ENCODE measurements at regions not wholly inside any gene's neighbourhood (a gene's known extent, or its start where the extent isn't known, plus 50 kb on each side); places are given as distances from the start of the nearest gene placed in this dataset.

- H3K27ac ChIP-seq = no peak overlapping the region
- H3K9me2 ChIP-seq (ENCODE audit: insufficient read depth) = no peaks in the 10 kb centered on the region
- H3K79me2 ChIP-seq (ENCODE audit: insufficient read depth) = no peaks in the 10 kb centered on the region
- H3F3A ChIP-seq (ENCODE audit: insufficient read depth) = no peaks in the 10 kb centered on the region
- no peaks in the 10 kb centered on the region for H3K36me3 ChIP-seq (ENCODE audit: low read depth)
- no peak overlapping the region for H3K4me3 ChIP-seq
- 34 to 39% methylated on average over 1 of the region's 1 CpG for WGBS, 2 experiments (ENCODE audit: low coverage in 1 of 2, low lambda C conversion rate in 2 of 2, missing lambda C conversion rate in 2 of 2)
- in situ Hi-C loops (cut with MboI) = no loop called here
- no peak overlapping the region for H3K9ac ChIP-seq
- H3K9me3 ChIP-seq (ENCODE audit: low read depth) = no peaks in the 10 kb centered on the region
- no peak for TF ChIP-seq EZH2phosphoT487 (IDR thresholded peaks at IDR 0.05; ENCODE audit: insufficient read depth, low read depth)
- TF ChIP-seq EZH2 (IDR thresholded peaks at IDR 0.05; ENCODE audit: insufficient read depth, poor library complexity, severe bottlenecking) = no peak
- no peaks in the 10 kb centered on the region for H3K4me1 ChIP-seq (ENCODE audit: insufficient read depth)
- no peak overlapping the region for H3K4me2 ChIP-seq (ENCODE audit: unreplicated experiment)
- no peaks in the 10 kb centered on the region for H3K27me3 ChIP-seq (replicated peaks; ENCODE audit: insufficient read depth)
- H2AFZ ChIP-seq = no peak overlapping the region
- no peak for DNase-seq
- H4K20me1 ChIP-seq (ENCODE audit: insufficient read depth) = no peaks in the 10 kb centered on the region
Observed at GRCh38 chr6:134631398-134631924, 313.5 kb upstream of the SGK1 start.

- no peak overlapping the region for H3K9ac ChIP-seq
- H3K9me3 ChIP-seq (ENCODE audit: low read depth) = no peaks in the 10 kb centered on the region
- no peak overlapping the region for H3K4me2 ChIP-seq (ENCODE audit: unreplicated experiment)
- no peaks in the 10 kb centered on the region for H3K36me3 ChIP-seq (ENCODE audit: low read depth)
- H2AFZ ChIP-seq = no peak overlapping the region
- no peak for DNase-seq
- no peaks in the 10 kb centered on the region for H3K9me2 ChIP-seq (ENCODE audit: insufficient read depth)
- TF ChIP-seq EZH2phosphoT487 (IDR thresholded peaks at IDR 0.05; ENCODE audit: insufficient read depth, low read depth) = no peak
- no peak for TF ChIP-seq EZH2 (IDR thresholded peaks at IDR 0.05; ENCODE audit: insufficient read depth, poor library complexity, severe bottlenecking)
- in situ Hi-C loops (cut with MboI) = no loop called here
- no peaks in the 10 kb centered on the region for H3K79me2 ChIP-seq (ENCODE audit: insufficient read depth)
- no peaks in the 10 kb centered on the region for H3K27me3 ChIP-seq (replicated peaks; ENCODE audit: insufficient read depth)
- no peaks in the 10 kb centered on the region for H3F3A ChIP-seq (ENCODE audit: insufficient read depth)
- H4K20me1 ChIP-seq (ENCODE audit: insufficient read depth) = no peaks in the 10 kb centered on the region
- no peak overlapping the region for H3K27ac ChIP-seq
- H3K4me1 ChIP-seq (ENCODE audit: insufficient read depth) = no peaks in the 10 kb centered on the region
- no peak overlapping the region for H3K4me3 ChIP-seq
- 75% methylated on average over 10 of the region's 10 CpGs for WGBS, 2 experiments (ENCODE audit: low coverage in 1 of 2, low lambda C conversion rate in 2 of 2, missing lambda C conversion rate in 2 of 2)
Observed at GRCh38 chr6:134630508-134631121, 312.7 kb upstream of the SGK1 start.

- H2AFZ ChIP-seq = no peak overlapping the region
- no peak overlapping the region for H3K9ac ChIP-seq
- no peaks in the 10 kb centered on the region for H3K36me3 ChIP-seq (ENCODE audit: low read depth)
- H3K27me3 ChIP-seq (replicated peaks; ENCODE audit: insufficient read depth) = no peaks in the 10 kb centered on the region
- no peaks in the 10 kb centered on the region for H3K79me2 ChIP-seq (ENCODE audit: insufficient read depth)
- no peak overlapping the region for H3K4me3 ChIP-seq
- H3K9me3 ChIP-seq (ENCODE audit: low read depth) = no peaks in the 10 kb centered on the region
- no peak for TF ChIP-seq EZH2phosphoT487 (IDR thresholded peaks at IDR 0.05; ENCODE audit: insufficient read depth, low read depth)
- TF ChIP-seq EZH2 (IDR thresholded peaks at IDR 0.05; ENCODE audit: insufficient read depth, poor library complexity, severe bottlenecking) = no peak
- in situ Hi-C loops (cut with MboI) = no loop called here
- DNase-seq = no peak
- H4K20me1 ChIP-seq (ENCODE audit: insufficient read depth) = no peaks in the 10 kb centered on the region
- no peaks in the 10 kb centered on the region for H3F3A ChIP-seq (ENCODE audit: insufficient read depth)
- no peak overlapping the region for H3K27ac ChIP-seq
- no peaks in the 10 kb centered on the region for H3K4me1 ChIP-seq (ENCODE audit: insufficient read depth)
- WGBS, 2 experiments (ENCODE audit: low coverage in 1 of 2, low lambda C conversion rate in 2 of 2, missing lambda C conversion rate in 2 of 2) = 96 to 100% methylated on average over 2 of the region's 2 CpGs
- H3K4me2 ChIP-seq (ENCODE audit: unreplicated experiment) = no peak overlapping the region
- H3K9me2 ChIP-seq (ENCODE audit: insufficient read depth) = no peaks in the 10 kb centered on the region
Observed at GRCh38 chr6:134628154-134628553, 310.2 kb upstream of the SGK1 start.

GRCh38 chr6:134627707-134628106 is 309.8 kb upstream of the SGK1 start:
- Histone ChIP-seq H3K9me3 (ENCODE audit: low read depth) (no peaks in the 10 kb centered on the region), H3F3A (ENCODE audit: insufficient read depth) (no peaks in the 10 kb centered on the region), H3K4me3 (no peak overlapping the region), H2AFZ (no peak overlapping the region), H3K9me2 (ENCODE audit: insufficient read depth) (no peaks in the 10 kb centered on the region), H4K20me1 (ENCODE audit: insufficient read depth) (no peaks in the 10 kb centered on the region), H3K9ac (no peak overlapping the region), H3K79me2 (ENCODE audit: insufficient read depth) (no peaks in the 10 kb centered on the region), H3K4me1 (ENCODE audit: insufficient read depth) (no peaks in the 10 kb centered on the region), H3K27me3 (replicated peaks; ENCODE audit: insufficient read depth) (no peaks in the 10 kb centered on the region), H3K36me3 (ENCODE audit: low read depth) (no peaks in the 10 kb centered on the region), H3K4me2 (ENCODE audit: unreplicated experiment) (no peak overlapping the region), H3K27ac (no peak overlapping the region)
- 96 to 99% methylated on average over 4 of the region's 4 CpGs for WGBS, 2 experiments (ENCODE audit: low coverage in 1 of 2, low lambda C conversion rate in 2 of 2, missing lambda C conversion rate in 2 of 2)
- TF ChIP-seq EZH2phosphoT487 (IDR thresholded peaks at IDR 0.05; ENCODE audit: insufficient read depth, low read depth) (no peak), EZH2 (IDR thresholded peaks at IDR 0.05; ENCODE audit: insufficient read depth, poor library complexity, severe bottlenecking) (no peak)
- no peak for DNase-seq
- in situ Hi-C loops (cut with MboI) = no loop called here
